GM12892 (cell line): ENCODE measurements at regions not wholly inside any gene's neighbourhood (a gene's known extent, or its start where the extent isn't known, plus 50 kb on each side); places are given as distances from the start of the nearest gene placed in this dataset.

ENCODE experiments used
- POLR2A ChIP-seq: IDR thresholded peaks from 2 replicates; pipeline ENCODE4 v1.6.1; 2011; ENCODE audit warnings: low read depth, low read length, control low read depth
- POLR2AphosphoS5 ChIP-seq: IDR thresholded peaks from 2 replicates; pipeline ENCODE4 v1.6.1; 2011; ENCODE audit warnings: low read depth, low read length, control low read depth

GRCh38 chr3:21901484-21901883, 150.5 kb upstream of the ZNF385D start:
- TF ChIP-seq POLR2AphosphoS5 (no peak), POLR2A (no peak)
